K562 (cell line): ENCODE measurements at regions not wholly inside any gene's neighbourhood (a gene's known extent, or its start where the extent isn't known, plus 50 kb on each side); places are given as distances from the start of the nearest gene placed in this dataset.

Experiments
- ATAC-seq: fragments of 200-7000 bp; cut with Tn5 transposase; 3 replicates; pipeline ENCODE4 v1.9.1; 2020; ENCODE audit warnings: moderate library complexity
- BruUV-seq: library from RNA; stranded (reverse); fragments of 400-500 nt; replicated peaks from 2 replicates; lab custom pipeline; 2021; lab: Mats Ljungman, UMichigan
- CTCF ChIA-PET: fragments of 300-600 bp; formaldehyde crosslinking; extraction: SDS; loops from one replicate; lab custom pipeline; 2021; ENCODE audit warnings: low intra/inter-chr PET ratio; lab: Yijun Ruan, JAX
- POLR2A ChIA-PET: fragments of 300-600, 350-650 bp; sonication (Branson Sonifier 250); formaldehyde crosslinking; extraction: SDS; loops from one replicate; lab custom pipeline; 2021; ENCODE audit warnings: antibody characterized with exemption, inconsistent platforms; lab: Yijun Ruan, JAX
- DNase-seq, 4 experiments: peaks; one replicate each; pipeline versions ENCODE4 v3.0.0 to v3.0.0-alpha.2; 2011 to 2018; ENCODE audit warnings: low spot score in 3 of 4, mixed read lengths in 3 of 4; ENCODE audit errors: extremely low read depth in 1 of 4
- FAIRE-seq: peaks from 2 replicates; lab custom pipeline; 2011; peaks lifted over from hg19 to GRCh38; lab: Jason Lieb, UNC
- H2AFZ ChIP-seq: 2 replicates; pipeline ENCODE4 v1.6.0; 2011; ENCODE audit warnings: low read depth, low read length, control low read depth, inconsistent platforms
- H3K27ac ChIP-seq: fragments of 200-600 bp; 3 replicates; pipeline ENCODE4 v1.8.0; 2011; ENCODE audit warnings: low read depth, mild to moderate bottlenecking, control low read depth, inconsistent platforms, low read length, moderate library complexity, mixed read lengths; ENCODE audit errors: extremely low read depth
- H3K27me3 ChIP-seq, 2 experiments: fragments of 300-600 bp in 1 of 2; 2 replicates in 1 of 2; 3 replicates in 1 of 2; pipeline versions ENCODE4 v1.6.0 to v1.8.0; 2011; ENCODE audit warnings: inconsistent platforms in 2 of 2, low read length in 2 of 2, mild to moderate bottlenecking in 1 of 2, mixed read lengths in 1 of 2, moderate library complexity in 1 of 2; ENCODE audit not compliant: control insufficient read depth in 2 of 2, insufficient read depth in 2 of 2
- H3K36me3 ChIP-seq: fragments of 300-600 bp; 3 replicates; pipeline ENCODE4 v1.8.0; 2011; ENCODE audit warnings: mild to moderate bottlenecking, low read length, inconsistent platforms; ENCODE audit not compliant: control insufficient read depth, insufficient read depth
- H3K4me1 ChIP-seq, 2 experiments: fragments of 200-600 bp in 1 of 2; replicated peaks in 1 of 2; 2 replicates in 1 of 2; 3 replicates in 1 of 2; pipeline versions ENCODE4 v1.5.1 to v1.8.0; 2011; ENCODE audit warnings: inconsistent platforms in 2 of 2, low read length in 2 of 2, mild to moderate bottlenecking in 1 of 2, mixed read lengths in 1 of 2, moderate library complexity in 1 of 2; ENCODE audit not compliant: control insufficient read depth in 2 of 2, insufficient read depth in 2 of 2
- H3K4me2 ChIP-seq: 2 replicates; pipeline ENCODE4 v1.6.1; 2011; ENCODE audit warnings: low read length, control low read depth, inconsistent platforms, mixed read lengths; ENCODE audit not compliant: insufficient read depth
- H3K4me3 ChIP-seq: fragments of 200-600 bp; sonication (generic), shearing (Covaris generic); 2 replicates; pipeline ENCODE4 v1.5.1; 2016; ENCODE audit warnings: control low read depth, inconsistent platforms
- H3K79me2 ChIP-seq: fragments of 200-600 bp; 3 replicates; pipeline ENCODE4 v1.8.0; 2011; ENCODE audit warnings: low read length, inconsistent platforms; ENCODE audit not compliant: control insufficient read depth, insufficient read depth
- H3K9ac ChIP-seq, 2 experiments: 2 replicates each; pipeline versions ENCODE4 v1.6.0 to v1.6.1; 2011; ENCODE audit warnings: low read depth in 2 of 2, low read length in 2 of 2, control low read depth in 1 of 2, inconsistent platforms in 1 of 2, mild to moderate bottlenecking in 1 of 2, mixed read lengths in 1 of 2; ENCODE audit not compliant: insufficient read depth in 1 of 2
- H3K9me1 ChIP-seq: one replicate; pipeline ENCODE4 v1.6.0; 2011; ENCODE audit warnings: inconsistent platforms, mild to moderate bottlenecking, low read length, moderate library complexity; ENCODE audit not compliant: control insufficient read depth, insufficient read depth
- H3K9me3 ChIP-seq: replicated peaks from 2 replicates; pipeline ENCODE4 v1.5.1; 2011; ENCODE audit warnings: low read depth, low read length, inconsistent platforms; ENCODE audit not compliant: control insufficient read depth, insufficient read depth
- H4K20me1 ChIP-seq: replicated peaks from 2 replicates; pipeline ENCODE4 v1.6.1; 2011; ENCODE audit warnings: low read length, inconsistent platforms, mixed read lengths; ENCODE audit not compliant: control insufficient read depth, insufficient read depth
- HNRNPL ChIP-seq: fragments of 200-400 bp; formaldehyde crosslinking; IDR thresholded peaks from 2 replicates; pipeline ENCODE4 v1.6.1; 2017; ENCODE audit warnings: low read depth, mild to moderate bottlenecking, low read length
- KDM4B ChIP-seq, 2 experiments: fragments of 450-650 bp in 1 of 2; sonication (generic) in 1 of 2; IDR thresholded peaks; 2 replicates each; pipeline ENCODE4 v1.6.1; 2016 to 2017; ENCODE audit warnings: borderline replicate concordance in 2 of 2, antibody characterized with exemption in 1 of 2, low read depth in 1 of 2, mild to moderate bottlenecking in 1 of 2
- NR4A1 ChIP-seq, 2 experiments: fragments of 250-450 bp in 1 of 2; fragments of 450-650 bp in 1 of 2; sonication (Bioruptor Pico) in 1 of 2; IDR thresholded peaks; 2 replicates each; pipeline versions ENCODE4 v1.4.0 to v1.6.1; 2016 to 2020; ENCODE audit warnings: mild to moderate bottlenecking in 2 of 2, missing compliant biosample characterization in 1 of 2, missing genetic modification characterization in 1 of 2, moderate library complexity in 1 of 2
- POLR3G ChIP-seq: IDR thresholded peaks from 2 replicates; pipeline ENCODE4 v1.6.1; 2011; ENCODE audit not compliant: insufficient read length, insufficient replicate concordance; ENCODE audit errors: extremely low read depth
- SRF ChIP-seq, 2 experiments: fragments of 250-450, 450-650 bp in 1 of 2; sonication (Bioruptor Pico) in 1 of 2; sonication (generic) in 1 of 2; formaldehyde crosslinking; IDR thresholded peaks; 2 replicates each; pipeline versions ENCODE4 v1.5.0 to v1.5.1; 2020 to 2022; ENCODE audit warnings: mild to moderate bottlenecking in 1 of 2, missing genetic modification reagents in 1 of 2
- SUPT5H ChIP-seq: fragments of 450-650 bp; IDR thresholded peaks from 2 replicates; pipeline ENCODE4 v1.6.1; 2016
- ZBTB17 ChIP-seq: fragments of 450-650 bp; formaldehyde crosslinking; IDR thresholded peaks from 2 replicates; pipeline ENCODE4 v1.4.0; 2020; ENCODE audit warnings: mild to moderate bottlenecking
- ZNF124 ChIP-seq: sonication (generic); formaldehyde crosslinking; IDR thresholded peaks from 2 replicates; pipeline ENCODE4 v1.8.1; 2022; ENCODE audit warnings: missing genetic modification reagents
- ZNF134 ChIP-seq: fragments of 250-450 bp; sonication (Bioruptor Pico); conservative IDR thresholded peaks from 2 replicates; pipeline ENCODE4 v1.4.0; 2020
- ZNF253 ChIP-seq: fragments of 250-450 bp; sonication (Bioruptor Pico); conservative IDR thresholded peaks from 2 replicates; pipeline ENCODE4 v1.6.1; 2021; ENCODE audit warnings: mild to moderate bottlenecking
- ZNF3 ChIP-seq: fragments of 250-450 bp; sonication (Bioruptor Pico); IDR thresholded peaks from 2 replicates; pipeline ENCODE4 v1.5.0; 2021; ENCODE audit warnings: mild to moderate bottlenecking, moderate library complexity
- WGBS: fragments of 100-300 bp; shearing (Covaris generic); methylation state at CpG from one replicate; pipeline ENCODE4 v1.1.6; 2016; ENCODE audit warnings: low coverage, mixed read lengths; ENCODE audit not compliant: insufficient coverage; ENCODE audit errors: missing lambda C conversion rate; 5-methylcytosine and 5-hydroxymethylcytosine counted together
- in situ Hi-C: fragments of 300-500 bp; cut with MboI; formaldehyde crosslinking; loops from 4 replicates; pipeline ENCODE4 v1.15.0; 2018; ENCODE audit warnings: inconsistent platforms, mixed read lengths
- intact Hi-C: fragments of 100-400 bp; cut with micrococcal nuclease; formaldehyde crosslinking; loops from 2 replicates; pipeline ENCODE4 v1.14.2; 2022
- TF ChIP-seq, protein P1 (sequence below): fragments of 450-650 bp; IDR thresholded peaks from 2 replicates; pipeline ENCODE4 v1.6.1; 2016; ENCODE audit warnings: low read depth, mild to moderate bottlenecking, moderate library complexity
- TF ChIP-seq, protein P2 (sequence below): fragments of 250-450 bp; sonication (Bioruptor Pico); IDR thresholded peaks from 2 replicates; pipeline ENCODE4 v1.5.0; 2021
- TF ChIP-seq, protein P3 (sequence below), 2 experiments: fragments of 150-350 bp in 1 of 2; IDR thresholded peaks; 2 replicates each; pipeline ENCODE4 v1.6.1; 2012 to 2016; ENCODE audit warnings: low read depth in 2 of 2, low read length in 2 of 2, mild to moderate bottlenecking in 1 of 2, moderate library complexity in 1 of 2

DNA sequence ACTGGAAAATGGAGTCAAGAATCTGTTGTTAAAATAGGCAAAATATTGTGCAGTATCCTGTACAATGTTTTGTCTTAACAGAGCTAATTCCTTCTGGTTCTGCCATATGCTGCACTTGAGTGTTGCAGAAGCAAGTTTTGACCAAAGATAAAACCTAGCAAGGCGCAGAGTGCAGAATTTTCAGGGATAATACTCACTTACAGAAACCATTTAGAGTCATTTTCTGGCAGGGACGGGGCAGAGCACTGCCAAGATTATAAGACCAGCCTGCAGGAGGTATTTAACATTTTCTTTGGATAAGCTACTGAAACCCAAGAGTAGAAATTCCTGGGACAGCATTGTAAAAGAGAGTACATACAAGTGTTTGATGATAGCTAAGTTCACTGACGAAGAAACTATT is 159.5 kb upstream of the EDNRB start (continued):
- TF ChIP-seq, protein P1, sequence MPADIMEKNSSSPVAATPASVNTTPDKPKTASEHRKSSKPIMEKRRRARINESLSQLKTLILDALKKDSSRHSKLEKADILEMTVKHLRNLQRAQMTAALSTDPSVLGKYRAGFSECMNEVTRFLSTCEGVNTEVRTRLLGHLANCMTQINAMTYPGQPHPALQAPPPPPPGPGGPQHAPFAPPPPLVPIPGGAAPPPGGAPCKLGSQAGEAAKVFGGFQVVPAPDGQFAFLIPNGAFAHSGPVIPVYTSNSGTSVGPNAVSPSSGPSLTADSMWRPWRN = no peak

DNA sequence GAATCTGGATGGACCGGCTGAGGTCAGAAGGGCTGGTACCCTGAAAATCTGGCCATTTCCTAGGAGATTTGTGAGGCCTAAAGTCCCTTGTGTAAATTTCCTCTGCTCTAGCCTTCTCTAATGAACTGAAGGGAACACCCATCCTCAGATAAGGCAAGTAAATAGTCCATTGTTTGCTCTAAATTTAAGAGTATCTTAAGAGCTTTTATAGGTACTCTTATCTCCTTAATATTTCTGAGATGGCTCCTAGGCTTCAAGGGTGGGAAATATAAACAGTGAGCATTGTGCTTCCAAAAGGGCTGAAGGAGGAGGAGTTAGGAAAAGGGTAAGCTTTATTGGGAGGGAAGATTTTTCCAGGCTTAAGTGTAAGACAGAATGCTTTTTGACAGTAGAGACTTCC is 148.7 kb upstream of the EDNRB start:
- no peaks in the 10 kb centered on the region for H3K79me2 ChIP-seq
- no peak overlapping the region for H3K9ac ChIP-seq
- no peaks in the 10 kb centered on the region for H3K4me1 ChIP-seq
- ATAC-seq (no peak), DNase-seq (no peak), FAIRE-seq (no peak)
- H3K4me2 ChIP-seq = no peak overlapping the region
- H3K27ac ChIP-seq = no peak overlapping the region
- H4K20me1 ChIP-seq = no peaks in the 10 kb centered on the region
- no peaks in the 10 kb centered on the region for H3K27me3 ChIP-seq
- no peak overlapping the region for H3K4me3 ChIP-seq
- no peak overlapping the region for H2AFZ ChIP-seq
- in situ Hi-C loops = no loop called here
- H3K36me3 ChIP-seq = no peaks in the 10 kb centered on the region
- POLR2A ChIA-PET = no interaction called here
- H3K9me1 ChIP-seq = no peaks in the 10 kb centered on the region
- TF ChIP-seq ZNF3 (CRISPR knock-in tag) = no peak
- TF ChIP-seq, protein P2, sequence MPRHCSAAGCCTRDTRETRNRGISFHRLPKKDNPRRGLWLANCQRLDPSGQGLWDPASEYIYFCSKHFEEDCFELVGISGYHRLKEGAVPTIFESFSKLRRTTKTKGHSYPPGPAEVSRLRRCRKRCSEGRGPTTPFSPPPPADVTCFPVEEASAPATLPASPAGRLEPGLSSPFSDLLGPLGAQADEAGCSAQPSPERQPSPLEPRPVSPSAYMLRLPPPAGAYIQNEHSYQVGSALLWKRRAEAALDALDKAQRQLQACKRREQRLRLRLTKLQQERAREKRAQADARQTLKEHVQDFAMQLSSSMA = no peak
- no peak for TF ChIP-seq KDM4B (IDR thresholded peaks at IDR 0.05; ENCODE audit: borderline replicate concordance in 2 of 2, low read depth in 1 of 2)
- TF ChIP-seq ZNF253 (CRISPR knock-in tag) = no peak
- TF ChIP-seq ZNF124 (CRISPR knock-in tag) = no peak
- TF ChIP-seq, protein P3, sequence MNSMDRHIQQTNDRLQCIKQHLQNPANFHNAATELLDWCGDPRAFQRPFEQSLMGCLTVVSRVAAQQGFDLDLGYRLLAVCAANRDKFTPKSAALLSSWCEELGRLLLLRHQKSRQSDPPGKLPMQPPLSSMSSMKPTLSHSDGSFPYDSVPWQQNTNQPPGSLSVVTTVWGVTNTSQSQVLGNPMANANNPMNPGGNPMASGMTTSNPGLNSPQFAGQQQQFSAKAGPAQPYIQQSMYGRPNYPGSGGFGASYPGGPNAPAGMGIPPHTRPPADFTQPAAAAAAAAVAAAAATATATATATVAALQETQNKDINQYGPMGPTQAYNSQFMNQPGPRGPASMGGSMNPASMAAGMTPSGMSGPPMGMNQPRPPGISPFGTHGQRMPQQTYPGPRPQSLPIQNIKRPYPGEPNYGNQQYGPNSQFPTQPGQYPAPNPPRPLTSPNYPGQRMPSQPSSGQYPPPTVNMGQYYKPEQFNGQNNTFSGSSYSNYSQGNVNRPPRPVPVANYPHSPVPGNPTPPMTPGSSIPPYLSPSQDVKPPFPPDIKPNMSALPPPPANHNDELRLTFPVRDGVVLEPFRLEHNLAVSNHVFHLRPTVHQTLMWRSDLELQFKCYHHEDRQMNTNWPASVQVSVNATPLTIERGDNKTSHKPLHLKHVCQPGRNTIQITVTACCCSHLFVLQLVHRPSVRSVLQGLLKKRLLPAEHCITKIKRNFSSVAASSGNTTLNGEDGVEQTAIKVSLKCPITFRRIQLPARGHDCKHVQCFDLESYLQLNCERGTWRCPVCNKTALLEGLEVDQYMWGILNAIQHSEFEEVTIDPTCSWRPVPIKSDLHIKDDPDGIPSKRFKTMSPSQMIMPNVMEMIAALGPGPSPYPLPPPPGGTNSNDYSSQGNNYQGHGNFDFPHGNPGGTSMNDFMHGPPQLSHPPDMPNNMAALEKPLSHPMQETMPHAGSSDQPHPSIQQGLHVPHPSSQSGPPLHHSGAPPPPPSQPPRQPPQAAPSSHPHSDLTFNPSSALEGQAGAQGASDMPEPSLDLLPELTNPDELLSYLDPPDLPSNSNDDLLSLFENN (IDR thresholded peaks at IDR 0.05; ENCODE audit: low read depth in 2 of 2, low read length in 2 of 2) = no peak
- no peak for TF ChIP-seq ZBTB17 (CRISPR knock-in tag)
- TF ChIP-seq ZNF134 = no peak
- no peak for TF ChIP-seq HNRNPL
- TF ChIP-seq SUPT5H = no peak
- no peak for TF ChIP-seq NR4A1 (CRISPR knock-in tag; IDR thresholded peaks at IDR 0.05)
- TF ChIP-seq NR4A1 (tag; IDR thresholded peaks at IDR 0.05) = no peak
- TF ChIP-seq POLR3G = no peak
- TF ChIP-seq SRF (CRISPR knock-in tag; IDR thresholded peaks at IDR 0.05) = no peak
- H3K9me3 ChIP-seq = no peaks in the 10 kb centered on the region
- no TSS peak for BruUV-seq
- intact Hi-C loops = no loop called here
- WGBS = 0% methylated on average over 1 of the region's 1 CpG
- CTCF ChIA-PET = no interaction called here
